Fibroblast of the aortic adventitia (primary cell): ENCODE measurements at regions not wholly inside any gene's neighbourhood (a gene's known extent, or its start where the extent isn't known, plus 50 kb on each side); places are given as distances from the start of the nearest gene placed in this dataset.

Source experiments
- DNase-seq: peaks from one replicate; pipeline ENCODE4 v3.0.0-alpha.2; 2010; ENCODE audit warnings: low read depth
- H3K4me3 ChIP-seq: 2 replicates; pipeline ENCODE4 v1.5.1; 2011; ENCODE audit warnings: low read depth, mild to moderate bottlenecking, control low read depth, low read length, moderate library complexity
- CTCF ChIP-seq: IDR thresholded peaks from 2 replicates; pipeline ENCODE4 v1.5.1; 2011; ENCODE audit warnings: mild to moderate bottlenecking, low read length, control low read depth, inconsistent platforms; ENCODE audit not compliant: insufficient read depth

GRCh38 chr22:48315439-48316256, 1512.0 kb downstream of the BRD1 start:
- DNase-seq: no peak
- no peak for TF ChIP-seq CTCF

GRCh38 chr22:48314073-48314472, 1513.6 kb downstream of the BRD1 start:
- TF ChIP-seq CTCF: no peak
- no peak for DNase-seq
- no peak overlapping the region for H3K4me3 ChIP-seq

More at GRCh38 chr22:48315439-48316256, 1512.0 kb downstream of the BRD1 start:
- no peak overlapping the region for H3K4me3 ChIP-seq

GRCh38 chr22:48313175-48313830, 1514.4 kb downstream of the BRD1 start:
- H3K4me3 ChIP-seq: no peak overlapping the region
- no peak for TF ChIP-seq CTCF
- no peak for DNase-seq

- no peak for DNase-seq
- TF ChIP-seq CTCF: no peak
- no peak overlapping the region for H3K4me3 ChIP-seq
Measured at GRCh38 chr22:48310740-48311139, 1516.9 kb downstream of the BRD1 start.

- no peak for DNase-seq
- H3K4me3 ChIP-seq: no peak overlapping the region
- TF ChIP-seq CTCF: no peak
Measured at GRCh38 chr22:48310289-48310688, 1517.4 kb downstream of the BRD1 start.

- H3K4me3 ChIP-seq: no peak overlapping the region
- DNase-seq: no peak
- no peak for TF ChIP-seq CTCF
Measured at GRCh38 chr22:48309836-48310235, 1517.8 kb downstream of the BRD1 start.
